GM21381 (cell line): ENCODE measurements at regions not wholly inside any gene's neighbourhood (a gene's known extent, or its start where the extent isn't known, plus 50 kb on each side); places are given as distances from the start of the nearest gene placed in this dataset.

Experiments
- ATAC-seq: cut with Tn5 transposase; IDR thresholded peaks from one replicate; pipeline ENCODE4 v1.9.1; 2021; ENCODE audit warnings: mild to moderate bottlenecking, moderate library complexity; ENCODE audit not compliant: unreplicated experiment

DNA sequence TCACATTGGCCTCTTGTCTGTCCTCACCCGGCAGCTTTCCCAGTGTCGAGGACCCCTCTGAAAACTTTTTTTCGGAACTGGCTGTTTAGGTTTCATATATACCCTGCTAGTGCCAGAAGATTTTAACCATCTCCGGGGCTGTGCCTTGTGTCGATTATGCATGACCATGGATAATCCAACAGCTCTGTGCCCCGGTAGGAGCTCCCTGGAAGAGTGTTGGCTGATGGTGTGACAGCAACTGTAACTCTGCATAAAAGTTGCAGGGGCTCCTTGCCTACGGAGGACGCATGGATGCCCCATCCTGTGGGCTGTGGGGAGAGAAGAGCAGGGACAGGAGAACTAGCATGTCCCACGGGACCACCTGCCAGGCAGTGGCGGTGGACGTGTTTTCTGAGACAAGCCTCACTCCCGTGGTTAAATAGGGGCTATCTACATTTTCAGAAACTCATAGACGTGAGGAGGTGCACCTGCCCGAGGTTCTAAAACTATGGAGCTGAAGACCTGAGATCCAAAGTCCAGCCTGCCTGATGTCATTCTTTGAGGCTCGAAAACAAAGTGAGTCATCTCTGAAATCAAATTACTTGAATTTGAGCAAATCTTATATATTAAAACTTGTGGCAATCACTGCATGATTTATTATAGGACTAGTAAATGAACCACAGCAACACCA, 437.2 kb upstream of the HS6ST1 start:
- no peak for ATAC-seq

DNA sequence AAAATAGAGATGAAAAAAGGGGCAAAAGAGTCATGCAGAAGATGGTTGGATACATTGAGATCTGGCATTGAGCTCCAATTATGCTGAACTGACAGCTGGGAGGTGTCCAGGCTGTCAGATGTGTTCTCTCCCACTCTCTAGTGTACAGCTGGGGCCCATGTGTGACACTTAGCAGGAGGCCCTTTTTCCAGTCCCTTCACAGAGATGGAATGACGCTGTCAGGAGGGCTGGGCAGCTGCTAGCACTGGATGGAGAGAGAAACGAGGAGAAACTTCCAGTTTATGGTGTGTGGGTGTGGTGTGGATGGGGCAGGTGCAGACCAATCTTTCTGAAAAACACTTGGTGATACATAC, 437.7 kb upstream of the HS6ST1 start:
- ATAC-seq: no peak

DNA sequence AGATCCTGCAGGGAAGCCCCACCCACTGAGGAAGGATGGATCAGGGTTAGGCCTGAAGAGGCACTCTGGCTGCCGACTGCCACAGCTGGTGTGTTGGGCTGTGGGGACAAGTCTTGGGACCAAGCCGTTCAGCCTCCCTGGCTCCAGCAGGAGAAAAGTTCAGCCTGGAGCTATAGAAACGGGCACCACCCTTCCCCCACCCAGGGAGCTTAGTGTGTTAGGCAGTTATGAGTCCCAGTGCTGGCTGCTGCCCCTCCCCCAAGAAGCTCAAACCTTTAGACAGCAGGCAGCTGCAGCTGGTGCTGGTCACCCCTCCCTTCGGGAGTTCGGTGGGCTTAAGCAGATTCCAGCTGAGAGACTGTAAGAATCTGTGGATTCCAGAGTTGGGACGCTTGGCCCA, 447.1 kb upstream of the HS6ST1 start:
- ATAC-seq: no peak

DNA sequence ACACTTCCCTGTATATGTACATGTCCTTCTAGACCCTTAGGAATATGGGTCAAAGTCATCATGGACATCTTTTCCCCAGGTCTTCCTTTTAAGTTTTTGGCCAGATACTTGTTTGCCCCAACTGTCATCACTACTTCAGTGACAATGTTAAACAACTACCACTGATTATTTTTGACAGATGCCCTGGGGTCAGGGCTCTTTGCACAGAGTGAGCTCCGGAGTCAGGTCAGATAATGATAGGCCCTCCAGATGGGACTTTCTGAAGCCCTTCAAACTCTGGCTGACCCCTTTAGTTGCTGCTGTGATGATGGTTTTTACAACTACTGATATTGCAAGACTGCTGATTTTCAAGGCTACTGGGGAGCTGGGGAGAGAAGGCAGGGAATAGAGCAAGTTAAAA, 449.4 kb upstream of the HS6ST1 start:
- ATAC-seq: no peak

DNA sequence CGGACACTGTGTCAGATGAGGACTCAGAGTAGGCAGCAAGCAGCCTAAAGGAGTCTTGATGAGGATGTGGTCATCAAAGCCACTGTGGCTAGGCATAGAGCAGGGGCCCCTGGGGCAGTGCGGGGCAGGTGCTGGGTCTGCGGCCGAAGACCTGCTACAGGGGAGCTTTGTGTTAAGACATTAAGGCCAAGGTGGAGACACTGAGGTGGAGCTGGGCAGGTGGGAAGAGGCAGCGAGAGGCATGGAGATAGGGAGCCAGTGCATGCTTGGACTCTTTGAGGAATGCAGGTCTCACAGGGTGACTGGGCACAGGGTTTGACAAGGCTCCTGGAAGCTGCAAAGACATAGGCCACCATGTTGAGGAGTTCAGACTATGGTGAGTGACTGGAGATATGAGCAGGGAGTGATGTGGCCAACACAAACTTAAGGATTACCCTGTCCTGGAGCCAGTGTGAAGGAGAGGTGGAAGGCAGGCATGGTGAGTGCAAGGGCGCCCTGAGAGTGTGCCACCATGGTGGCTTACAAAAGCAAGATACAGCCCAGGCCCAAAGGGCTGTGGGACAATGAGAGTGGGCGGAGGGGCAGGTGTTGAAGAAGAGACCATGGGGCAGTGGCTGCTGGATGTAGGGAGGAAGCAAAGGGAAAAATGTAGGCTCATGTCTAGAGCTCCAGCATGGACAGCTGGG, 450.9 kb upstream of the HS6ST1 start:
- ATAC-seq: no peak

DNA sequence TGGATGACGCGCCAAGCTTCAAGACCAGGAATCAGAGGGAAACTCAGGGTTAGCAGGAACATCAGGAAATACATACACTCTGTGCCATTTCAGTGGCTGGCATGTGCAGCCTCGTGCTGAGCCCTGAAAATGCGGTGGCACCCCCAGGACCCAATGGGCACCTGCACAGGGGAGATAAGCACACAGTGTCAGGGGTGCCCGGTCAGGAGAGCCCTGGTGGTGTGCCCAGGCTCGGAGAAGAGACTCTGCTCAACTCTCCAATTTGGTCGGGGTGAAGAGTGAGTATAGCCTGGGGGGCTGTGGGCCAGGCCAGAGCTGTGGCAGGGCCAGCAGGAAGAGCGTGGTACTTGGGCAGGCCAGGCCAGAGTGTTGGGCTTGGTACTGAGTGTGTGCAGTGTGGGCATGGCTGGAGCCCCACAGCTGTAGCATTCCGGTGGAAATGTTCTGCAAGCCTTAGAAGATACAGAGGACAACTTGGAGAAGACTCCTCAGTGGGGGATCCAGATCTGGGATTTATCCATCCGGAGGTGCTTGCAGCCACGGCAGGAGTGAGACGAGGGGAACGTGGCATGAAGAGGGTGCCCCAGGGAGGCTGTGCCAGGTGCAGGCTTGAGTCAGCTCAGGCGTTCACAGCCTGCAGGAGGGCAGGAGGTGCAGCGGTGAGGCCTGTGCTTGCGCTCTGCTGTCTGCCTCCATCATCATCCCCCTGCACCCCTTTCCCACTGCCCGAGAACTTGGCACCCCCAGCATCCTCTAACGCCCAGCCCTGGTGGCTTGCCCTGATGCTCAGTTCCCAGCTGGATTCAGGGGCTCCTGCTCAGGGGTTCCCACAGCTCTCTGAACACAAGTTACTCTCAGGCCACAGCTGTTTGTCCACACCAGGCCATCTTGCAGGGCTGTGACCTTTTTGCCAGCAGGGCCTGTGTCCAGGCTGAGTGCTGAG, 451.7 kb upstream of the HS6ST1 start:
- ATAC-seq: no peak

DNA sequence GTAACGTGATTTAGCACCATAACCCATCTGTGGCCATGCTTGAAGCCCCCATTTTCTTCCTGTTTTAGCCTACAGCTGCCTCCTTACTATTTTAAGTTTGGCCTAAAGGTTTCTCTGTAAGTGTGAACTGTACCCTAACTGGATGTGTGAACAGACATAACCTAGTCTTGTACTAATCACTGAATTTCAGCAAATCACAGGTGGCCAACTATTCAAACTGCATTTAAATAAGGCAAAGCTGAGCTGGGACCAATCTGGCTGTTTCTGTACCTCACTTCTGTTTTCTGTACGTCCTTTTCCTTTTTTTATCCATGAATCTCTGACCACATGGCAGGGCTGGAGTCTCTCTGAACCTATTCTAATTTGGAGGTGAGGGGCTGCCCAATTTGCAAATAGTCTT, 452.7 kb upstream of the HS6ST1 start:
- ATAC-seq: no peak

DNA sequence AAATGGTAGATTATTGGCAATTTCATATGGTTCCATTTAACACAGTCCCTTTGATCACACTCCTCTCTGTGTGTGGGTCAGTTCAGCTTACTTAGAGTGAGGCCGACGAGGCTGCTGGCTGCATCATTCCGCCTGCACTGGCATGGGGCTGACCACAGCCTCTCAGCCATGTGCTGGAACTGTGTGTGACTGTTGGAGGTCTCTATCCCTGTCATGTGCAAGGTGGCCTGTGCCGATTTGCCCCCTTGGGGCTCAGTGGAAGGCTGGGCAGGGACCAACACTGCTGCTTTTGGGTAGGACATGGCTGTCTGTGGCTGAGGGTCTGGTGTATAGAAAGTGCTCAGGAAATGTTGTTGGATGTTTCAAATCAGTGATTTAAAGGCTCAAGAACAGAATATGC, 454.0 kb upstream of the HS6ST1 start:
- ATAC-seq: no peak

DNA sequence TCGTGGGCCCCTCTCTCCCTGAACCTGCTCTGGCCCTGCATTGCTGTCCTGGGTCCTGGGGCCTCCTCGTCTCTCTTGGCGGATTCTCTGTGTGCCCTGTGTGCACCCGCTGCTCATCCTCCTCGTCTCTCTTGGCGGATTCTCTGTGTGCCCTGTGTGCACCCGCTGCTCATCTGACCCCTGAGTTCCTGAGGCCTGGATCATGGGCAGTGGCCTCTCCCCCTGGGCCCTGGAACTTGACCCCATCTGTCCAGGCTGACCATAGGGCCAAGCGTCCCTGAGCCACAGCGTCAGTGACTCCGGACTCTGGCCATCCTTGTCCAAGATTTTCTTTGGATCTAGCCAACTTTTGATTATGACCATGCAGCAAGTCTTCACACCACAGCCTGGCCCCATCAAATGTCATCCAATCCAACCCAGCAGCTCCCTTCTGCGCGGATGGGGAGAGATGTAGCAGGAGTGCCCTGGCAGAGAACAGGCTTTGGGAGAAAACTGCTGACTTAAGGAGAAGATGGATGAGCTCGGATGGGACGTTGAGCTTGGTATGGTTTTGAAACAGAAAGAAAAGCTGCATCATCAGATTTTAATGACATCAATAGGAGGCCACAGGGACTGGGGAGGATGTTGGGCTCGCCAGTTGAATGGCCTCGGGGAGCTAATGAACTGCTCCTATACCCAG, 455.1 kb upstream of the HS6ST1 start:
- no peak for ATAC-seq

DNA sequence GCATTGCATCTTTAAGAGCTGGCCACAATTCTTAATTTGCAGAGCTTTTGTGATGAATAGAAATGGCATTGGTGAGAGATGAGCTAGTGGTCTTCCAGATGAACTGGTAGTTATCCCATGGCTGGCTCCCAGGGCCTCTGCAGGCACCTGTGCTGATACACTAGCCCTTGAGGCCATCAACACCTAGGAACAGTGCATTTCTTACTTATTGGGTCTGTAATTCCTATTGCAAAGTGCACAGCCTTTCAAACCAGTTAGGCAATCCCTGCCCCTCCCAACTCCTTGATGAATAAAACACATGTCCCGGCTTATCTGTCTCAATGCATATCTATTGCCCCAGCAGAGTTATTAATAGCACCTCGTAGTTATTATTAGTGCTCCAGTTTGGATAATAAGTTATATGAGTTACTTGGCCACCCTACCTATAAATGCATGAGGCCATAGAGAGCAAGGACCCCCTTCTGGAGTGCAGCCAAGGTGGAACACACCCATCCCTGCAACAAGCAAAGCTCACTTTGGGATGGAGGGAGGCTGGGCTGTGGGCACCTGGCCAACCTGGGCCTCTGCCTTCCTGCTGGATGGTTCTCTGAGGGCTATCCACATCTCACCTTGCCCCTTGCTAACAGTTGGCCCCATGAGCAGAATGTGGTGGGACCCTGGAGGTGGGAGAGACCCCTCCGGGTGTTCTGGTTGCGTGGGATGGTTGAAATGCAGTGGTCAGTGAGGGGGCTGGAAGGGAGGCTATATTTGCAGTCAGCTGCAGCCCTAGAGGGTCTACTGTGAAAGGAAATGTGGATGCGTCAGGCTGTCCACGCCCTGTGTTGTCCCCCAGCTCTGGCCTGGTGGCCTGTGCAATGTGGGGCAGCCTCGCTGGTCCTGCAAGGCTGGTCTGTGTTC, 455.9 kb upstream of the HS6ST1 start:
- ATAC-seq: no peak

DNA sequence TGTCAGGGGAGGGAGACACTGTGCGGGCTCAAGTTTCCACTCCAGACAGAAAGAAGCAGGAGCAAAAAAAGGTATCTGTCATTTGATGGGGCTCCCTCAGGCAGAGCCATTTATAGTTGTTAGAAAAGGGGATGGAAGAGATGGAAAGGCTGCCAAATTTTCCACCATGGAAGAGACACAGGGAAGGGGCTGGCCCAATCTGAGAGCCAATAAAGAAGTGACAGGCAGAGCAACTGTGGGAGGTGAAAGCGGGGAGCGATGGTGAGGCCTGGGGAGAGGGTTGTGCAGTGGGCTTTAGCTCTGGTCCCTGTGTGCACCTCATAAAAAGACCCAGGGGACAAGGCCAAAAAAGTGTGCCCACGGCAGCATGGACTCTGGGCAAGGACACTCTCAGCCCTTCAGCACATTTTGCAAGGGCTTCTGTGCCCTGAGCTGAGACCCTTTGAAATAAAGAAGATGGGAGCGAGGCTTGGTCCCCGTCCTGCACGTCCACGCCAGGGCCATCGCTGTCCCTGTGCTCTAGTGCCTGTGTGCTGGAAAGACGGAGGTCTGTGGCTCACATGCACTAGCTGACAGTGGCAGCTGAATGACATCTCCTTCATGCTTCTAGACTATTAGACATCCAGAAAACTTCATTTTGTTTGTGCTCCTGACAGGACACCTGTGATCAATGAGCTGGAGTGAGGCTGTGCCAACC, 456.7 kb upstream of the HS6ST1 start:
- no peak for ATAC-seq

DNA sequence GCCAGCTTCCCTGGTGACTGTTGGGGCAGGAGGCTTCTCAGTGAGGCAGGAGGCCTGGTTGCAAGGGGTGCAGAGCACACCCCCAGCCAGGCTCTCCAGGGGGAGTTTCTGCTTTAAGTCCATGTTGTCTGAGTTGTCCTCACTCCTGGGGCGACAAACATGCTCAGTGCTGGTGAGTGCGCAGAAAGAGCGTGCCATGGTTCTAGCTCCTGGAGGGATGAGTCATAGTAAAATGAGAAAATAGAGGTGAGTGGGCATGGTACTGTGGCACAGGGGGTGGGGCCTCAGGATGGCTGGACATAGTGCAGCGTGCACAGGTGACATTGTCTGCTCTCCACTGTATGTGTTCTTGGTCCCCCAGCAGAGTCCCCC, 457.2 kb upstream of the HS6ST1 start:
- ATAC-seq: no peak

DNA sequence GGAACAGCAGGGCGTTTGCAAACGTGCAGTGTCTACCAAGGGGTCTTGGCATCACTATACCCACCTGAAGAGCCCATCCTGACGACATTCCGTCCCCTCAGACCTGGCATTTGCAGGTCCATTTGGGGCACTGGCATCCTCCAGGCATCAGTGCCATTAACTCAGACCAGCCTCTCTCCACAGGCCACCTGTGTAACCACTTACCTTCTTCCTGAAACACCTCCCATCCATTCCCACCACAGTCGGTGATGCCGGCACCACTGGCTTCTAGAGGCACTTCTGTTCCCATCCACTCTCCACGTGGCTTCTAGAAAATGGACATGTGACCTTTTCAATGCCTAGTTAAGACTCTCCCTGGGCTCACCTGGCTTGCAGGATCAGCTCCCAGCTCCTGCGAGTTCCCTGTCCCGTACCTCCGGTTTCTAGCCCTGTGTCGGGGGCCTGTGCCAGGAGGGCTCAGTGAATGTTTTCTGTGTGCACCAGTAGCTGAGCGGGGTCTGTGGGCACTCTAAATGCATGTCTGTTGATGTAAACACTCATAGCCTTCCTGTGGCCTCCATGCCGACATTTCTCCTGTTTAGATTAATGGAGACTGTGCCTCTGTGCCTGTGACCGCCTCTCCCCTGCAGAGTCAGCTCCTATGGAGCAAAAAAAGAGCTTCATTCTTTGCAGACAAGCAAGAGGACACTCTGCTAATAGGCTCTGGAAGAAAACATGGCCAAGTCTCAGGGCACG, 458.0 kb upstream of the HS6ST1 start:
- no peak for ATAC-seq

DNA sequence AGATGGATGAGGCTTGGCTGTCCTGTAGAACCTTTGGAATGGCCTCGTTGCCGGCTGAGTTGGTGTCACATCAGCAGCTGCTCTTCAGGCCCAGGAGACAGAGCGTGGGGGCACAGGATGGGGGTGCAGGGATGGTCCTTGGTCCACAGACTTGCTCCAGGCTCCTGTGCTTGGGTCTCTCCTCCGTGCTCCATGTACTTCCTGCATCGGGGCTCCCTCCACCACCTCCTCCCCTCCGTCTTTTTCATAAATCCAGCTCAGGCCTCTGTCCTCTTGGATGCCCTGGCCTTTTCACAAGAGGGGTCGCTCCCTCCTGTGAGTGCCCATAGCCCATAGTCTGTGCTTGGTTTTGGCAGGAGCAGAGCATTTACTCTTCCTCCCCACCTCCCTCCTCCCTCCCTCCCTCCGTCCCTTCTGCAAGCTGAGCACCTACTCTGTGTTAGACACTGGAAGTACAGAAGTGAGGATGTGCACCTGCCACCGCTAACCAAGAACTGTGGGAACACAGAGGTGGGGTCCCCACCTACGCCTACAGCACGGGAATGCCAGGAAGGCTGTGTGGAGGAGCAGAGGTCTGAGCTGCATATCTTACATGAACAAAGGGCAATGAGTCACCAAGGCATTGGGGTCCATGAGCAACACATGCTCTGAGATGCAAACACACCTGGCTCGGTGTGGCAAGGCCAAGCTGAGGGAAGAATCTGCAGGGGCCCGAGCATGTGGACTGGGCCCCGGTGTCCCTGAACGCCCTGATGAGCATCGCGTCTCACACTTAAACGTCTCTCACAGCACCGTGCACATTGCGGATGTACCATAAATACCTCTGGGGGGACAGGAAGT, 458.7 kb upstream of the HS6ST1 start:
- ATAC-seq: no peak

DNA sequence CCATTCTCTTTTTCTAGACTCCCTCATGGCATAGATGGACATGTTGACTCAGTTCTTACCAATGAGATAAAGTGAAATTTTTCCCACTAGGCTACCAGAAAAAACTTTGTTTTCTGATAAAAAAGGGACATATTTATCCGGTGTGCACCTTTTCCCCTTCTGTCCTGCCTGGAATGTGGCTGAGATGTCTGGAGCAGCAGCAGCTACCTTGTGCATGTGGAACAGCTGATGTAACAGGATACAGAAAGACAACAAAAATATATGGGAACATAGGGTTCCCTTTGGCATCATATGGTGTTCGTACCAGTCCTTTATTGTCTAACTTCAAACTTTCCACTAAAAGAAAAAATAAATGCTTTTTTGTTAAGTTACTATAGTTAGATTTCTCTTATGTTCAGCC, 460.2 kb upstream of the HS6ST1 start:
- no peak for ATAC-seq

DNA sequence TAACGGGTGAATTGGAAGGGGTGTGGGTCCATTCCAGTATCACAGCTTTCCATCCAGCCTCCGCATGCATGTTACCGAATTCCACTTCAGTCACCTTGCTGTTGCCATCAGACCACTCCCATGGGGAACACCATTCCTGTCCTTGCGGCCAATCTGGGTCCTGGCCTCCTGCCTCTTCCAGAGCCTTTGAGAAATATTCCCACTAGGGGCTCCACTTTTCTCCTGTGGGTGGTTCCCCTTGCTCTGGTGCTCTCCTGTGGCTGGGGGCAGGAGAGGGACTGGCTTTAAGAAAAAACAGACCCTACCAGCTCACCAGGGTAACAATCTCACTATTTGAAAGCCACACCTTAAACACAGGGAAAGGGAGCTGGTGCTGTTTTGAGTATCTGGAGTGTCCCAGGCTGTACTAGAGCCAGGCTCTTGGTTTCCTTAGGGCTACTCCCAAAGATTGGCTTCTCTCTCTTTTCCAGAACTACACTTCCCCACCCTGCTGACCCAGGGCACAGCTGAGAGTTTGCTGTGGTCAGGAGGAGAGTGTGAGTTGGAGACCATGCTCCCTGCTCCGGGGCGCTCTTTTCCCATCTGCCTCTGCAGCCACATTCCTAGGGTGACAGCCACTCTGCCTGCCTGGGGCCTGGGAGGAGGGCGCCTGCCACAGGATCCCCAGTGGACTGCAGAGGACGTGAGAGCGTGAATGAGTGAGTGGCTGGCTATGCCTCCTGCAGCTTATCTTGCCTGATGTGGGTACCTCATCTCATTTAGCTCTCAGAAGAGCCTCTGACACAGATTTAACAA, 460.8 kb upstream of the HS6ST1 start:
- no peak for ATAC-seq

DNA sequence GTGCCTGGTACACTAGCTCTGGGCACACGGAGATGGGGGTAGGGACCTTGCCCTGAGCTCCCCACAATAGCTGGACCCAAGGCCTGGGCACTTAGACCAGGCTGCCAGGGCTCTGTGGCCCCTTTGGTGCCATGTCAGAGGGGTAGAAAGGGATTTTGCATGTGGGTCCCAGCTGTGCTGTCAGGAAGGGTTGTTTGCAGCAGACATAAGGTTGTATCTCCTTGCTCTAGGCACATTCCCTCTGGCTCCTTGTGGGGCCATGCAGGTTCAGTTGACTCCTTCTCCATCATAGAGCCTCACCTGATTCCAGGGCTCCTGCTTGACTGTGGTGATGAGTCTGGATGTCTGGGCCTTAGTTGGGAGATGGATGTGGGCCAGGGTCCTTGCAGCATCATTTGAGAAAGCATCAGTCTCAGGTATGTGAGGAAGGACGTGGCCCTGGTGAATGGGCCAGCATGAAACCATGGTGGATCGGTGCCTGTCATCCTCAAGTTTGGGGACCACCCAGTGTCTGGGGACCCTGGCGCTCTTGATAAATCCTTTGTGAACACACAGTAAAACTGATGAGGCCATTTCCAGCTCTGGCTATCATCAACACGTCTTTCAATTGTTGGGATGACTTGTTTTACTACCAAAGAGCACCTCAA, 461.9 kb upstream of the HS6ST1 start:
- no peak for ATAC-seq
